Caco-2 (cell line): ENCODE measurements at regions not wholly inside any gene's neighbourhood (a gene's known extent, or its start where the extent isn't known, plus 50 kb on each side); places are given as distances from the start of the nearest gene placed in this dataset.
"Not testable (repeated sequence)": the region's sequence is repeated elsewhere in the genome, so short reads cannot be mapped to it uniquely, and the experiment has no call there.

Experiments
- BruUV-seq: library from RNA; stranded (reverse); fragments of 400-500 nt; replicated peaks from 2 replicates; lab custom pipeline; 2021; lab: Mats Ljungman, UMichigan
- CTCF ChIA-PET: fragments of 300-600 bp; sonication (Branson Sonifier 250); formaldehyde crosslinking; loops from one replicate; lab custom pipeline; 2022; ENCODE audit warnings: antibody characterized with exemption; lab: Charles Lee
- POLR2A ChIA-PET: fragments of 300-600 bp; sonication (Branson Sonifier 250); formaldehyde crosslinking; loops from one replicate; lab custom pipeline; 2022; ENCODE audit warnings: antibody characterized with exemption; lab: Charles Lee
- DNase-seq, 2 experiments: peaks; one replicate each; pipeline versions ENCODE4 v3.0.0 to v3.0.0-alpha.2; 2020 to 2022
- H3K27me3 ChIP-seq: replicated peaks from 2 replicates; pipeline ENCODE4 v1.6.0; 2011; ENCODE audit warnings: low read length; ENCODE audit not compliant: control insufficient read depth, insufficient read depth
- H3K36me3 ChIP-seq: 2 replicates; pipeline ENCODE4 v1.5.1; 2011; ENCODE audit warnings: low read length; ENCODE audit not compliant: control insufficient read depth, insufficient read depth
- H3K4me1 ChIP-seq: fragments of 250-450 bp; sonication (Bioruptor Pico); 2 replicates; pipeline ENCODE4 v1.5.1; 2020; ENCODE audit warnings: mild to moderate bottlenecking
- H3K4me3 ChIP-seq: 2 replicates; pipeline ENCODE4 v1.5.1; 2011; ENCODE audit warnings: low read depth, mild to moderate bottlenecking, control low read depth, low read length
- H3K9me3 ChIP-seq: fragments of 250-450 bp; sonication (Bioruptor Pico); 2 replicates; pipeline ENCODE4 v1.5.1; 2020; ENCODE audit warnings: mild to moderate bottlenecking, moderate library complexity
- H3K27ac Mint-ChIP-seq: one replicate; pipeline ENCODE4 v1.8.0; 2022; ENCODE audit warnings: mixed read lengths; ENCODE audit not compliant: unreplicated experiment
- H3K27me3 Mint-ChIP-seq: one replicate; pipeline ENCODE4 v1.8.0; 2022; ENCODE audit warnings: mixed read lengths; ENCODE audit not compliant: insufficient read depth, unreplicated experiment
- H3K36me3 Mint-ChIP-seq: one replicate; pipeline ENCODE4 v1.8.0; 2022; ENCODE audit warnings: mild to moderate bottlenecking, mixed read lengths; ENCODE audit not compliant: insufficient read depth, unreplicated experiment
- H3K4me1 Mint-ChIP-seq: one replicate; pipeline ENCODE4 v1.8.0; 2022; ENCODE audit warnings: low read depth, mixed read lengths; ENCODE audit not compliant: unreplicated experiment
- H3K4me3 Mint-ChIP-seq: one replicate; pipeline ENCODE4 v1.8.0; 2022; ENCODE audit warnings: mild to moderate bottlenecking, moderate library complexity, mixed read lengths; ENCODE audit not compliant: unreplicated experiment
- H3K9me3 Mint-ChIP-seq: one replicate; pipeline ENCODE4 v1.8.0; 2022; ENCODE audit warnings: mixed read lengths; ENCODE audit not compliant: unreplicated experiment
- intact Hi-C: fragments of 100-400 bp; cut with micrococcal nuclease; formaldehyde crosslinking; loops from one replicate; pipeline ENCODE4 v1.10.0; 2022; ENCODE audit not compliant: unreplicated experiment
- TF ChIP-seq, protein P1 (sequence below), 2 experiments: fragments of 200-600 bp in 1 of 2; IDR thresholded peaks; 1 replicate in 1 of 2; 2 replicates in 1 of 2; pipeline versions ENCODE4 v1.5.1 to v1.8.0; 2011 to 2022; ENCODE audit warnings: antibody characterized with exemption in 1 of 2, control low read depth in 1 of 2, inconsistent platforms in 1 of 2, low read depth in 1 of 2, low read length in 1 of 2, mild to moderate bottlenecking in 1 of 2, moderate library complexity in 1 of 2; ENCODE audit not compliant: insufficient read depth in 1 of 2, severe bottlenecking in 1 of 2, unreplicated experiment in 1 of 2

- TF ChIP-seq, protein P1, sequence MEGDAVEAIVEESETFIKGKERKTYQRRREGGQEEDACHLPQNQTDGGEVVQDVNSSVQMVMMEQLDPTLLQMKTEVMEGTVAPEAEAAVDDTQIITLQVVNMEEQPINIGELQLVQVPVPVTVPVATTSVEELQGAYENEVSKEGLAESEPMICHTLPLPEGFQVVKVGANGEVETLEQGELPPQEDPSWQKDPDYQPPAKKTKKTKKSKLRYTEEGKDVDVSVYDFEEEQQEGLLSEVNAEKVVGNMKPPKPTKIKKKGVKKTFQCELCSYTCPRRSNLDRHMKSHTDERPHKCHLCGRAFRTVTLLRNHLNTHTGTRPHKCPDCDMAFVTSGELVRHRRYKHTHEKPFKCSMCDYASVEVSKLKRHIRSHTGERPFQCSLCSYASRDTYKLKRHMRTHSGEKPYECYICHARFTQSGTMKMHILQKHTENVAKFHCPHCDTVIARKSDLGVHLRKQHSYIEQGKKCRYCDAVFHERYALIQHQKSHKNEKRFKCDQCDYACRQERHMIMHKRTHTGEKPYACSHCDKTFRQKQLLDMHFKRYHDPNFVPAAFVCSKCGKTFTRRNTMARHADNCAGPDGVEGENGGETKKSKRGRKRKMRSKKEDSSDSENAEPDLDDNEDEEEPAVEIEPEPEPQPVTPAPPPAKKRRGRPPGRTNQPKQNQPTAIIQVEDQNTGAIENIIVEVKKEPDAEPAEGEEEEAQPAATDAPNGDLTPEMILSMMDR (IDR thresholded peaks at IDR 0.05; ENCODE audit: insufficient read depth in 1 of 2, low read depth in 1 of 2, low read length in 1 of 2, severe bottlenecking in 1 of 2, unreplicated experiment in 1 of 2) = no peak
- Histone ChIP-seq H3K27me3 (no peaks in the 10 kb centered on the region), H3K4me3 (no peak overlapping the region), H3K36me3 (no peaks in the 10 kb centered on the region), H3K9me3 (no peaks in the 10 kb centered on the region), H3K4me1 (no peaks in the 10 kb centered on the region)
- Mint-ChIP-seq H3K9me3 (no peaks in the 10 kb centered on the region), H3K27ac (no peak overlapping the region), H3K27me3 (no peaks in the 10 kb centered on the region), H3K4me3 (no peak overlapping the region), H3K4me1 (no peaks in the 10 kb centered on the region), H3K36me3 (no peaks in the 10 kb centered on the region)
- ChIA-PET CTCF (no interaction called here), POLR2A (no interaction called here)
- peak in 1 of 2 experiments; percentile 23 for DNase-seq
- BruUV-seq = no TSS peak
- intact Hi-C loops = no loop called here
Measured at GRCh38 chr17:21772321-21772720, 80.0 kb downstream of the KCNJ18 start.

- H3K36me3 Mint-ChIP-seq, H3K4me1 Mint-ChIP-seq, H3K27me3 ChIP-seq, BruUV-seq, H3K9me3 ChIP-seq, DNase-seq, H3K9me3 Mint-ChIP-seq, H3K36me3 ChIP-seq, CTCF ChIA-PET, H3K27ac Mint-ChIP-seq, H3K27me3 Mint-ChIP-seq, POLR2A ChIA-PET, H3K4me3 Mint-ChIP-seq, H3K4me1 ChIP-seq, H3K4me3 ChIP-seq, intact Hi-C loops: not testable (repeated sequence)
Measured at GRCh38 chr17:21772991-21773713, 80.8 kb downstream of the KCNJ18 start.

DNA sequence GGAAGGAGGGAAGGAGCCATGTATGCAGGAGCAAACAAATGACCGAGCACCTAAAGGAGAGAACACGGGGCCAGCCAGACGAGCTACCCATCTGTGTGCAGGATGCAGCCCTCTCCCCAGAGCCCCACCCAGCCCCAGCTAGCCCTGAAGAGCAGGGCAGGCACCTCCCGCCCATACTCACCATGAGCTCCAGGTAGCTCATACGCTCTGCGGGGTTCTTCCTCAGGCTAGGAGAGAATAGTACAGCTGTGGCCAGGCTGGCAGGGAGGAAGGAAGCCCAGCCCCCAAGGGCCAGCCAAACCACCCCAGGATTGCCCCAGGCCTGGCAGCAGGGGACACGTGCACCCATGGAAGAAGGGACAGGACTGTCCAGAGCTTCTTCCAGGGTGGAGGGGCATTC lies 81.9 kb downstream of the KCNJ18 start:
- H3K36me3 ChIP-seq = no peaks in the 10 kb centered on the region
- no peaks in the 10 kb centered on the region for H3K4me1 ChIP-seq
- TF ChIP-seq, protein P1 (IDR thresholded peaks at IDR 0.05; ENCODE audit: insufficient read depth in 1 of 2, low read depth in 1 of 2, low read length in 1 of 2, severe bottlenecking in 1 of 2, unreplicated experiment in 1 of 2) = no peak
- ChIA-PET CTCF (no interaction called here), POLR2A (no interaction called here)
- no peaks in the 10 kb centered on the region for H3K27me3 ChIP-seq
- no peak for DNase-seq
- Mint-ChIP-seq H3K9me3 (no peaks in the 10 kb centered on the region), H3K27ac (no peak overlapping the region), H3K4me3 (no peak overlapping the region), H3K4me1 (no peaks in the 10 kb centered on the region), H3K27me3 (no peaks in the 10 kb centered on the region), H3K36me3 (no peaks in the 10 kb centered on the region)
- intact Hi-C loops = no loop called here
- no TSS peak for BruUV-seq
- H3K9me3 ChIP-seq = no peaks in the 10 kb centered on the region
- no peak overlapping the region for H3K4me3 ChIP-seq

- H3K9me3 ChIP-seq, H3K9me3 Mint-ChIP-seq, BruUV-seq, POLR2A ChIA-PET, DNase-seq, H3K27me3 Mint-ChIP-seq, intact Hi-C loops, H3K27me3 ChIP-seq, CTCF ChIA-PET, H3K27ac Mint-ChIP-seq, H3K4me1 Mint-ChIP-seq, H3K36me3 ChIP-seq, H3K36me3 Mint-ChIP-seq, H3K4me3 ChIP-seq, H3K4me3 Mint-ChIP-seq, H3K4me1 ChIP-seq: not testable (repeated sequence)
Measured at GRCh38 chr17:21775566-21775965, 83.2 kb downstream of the KCNJ18 start.

DNA sequence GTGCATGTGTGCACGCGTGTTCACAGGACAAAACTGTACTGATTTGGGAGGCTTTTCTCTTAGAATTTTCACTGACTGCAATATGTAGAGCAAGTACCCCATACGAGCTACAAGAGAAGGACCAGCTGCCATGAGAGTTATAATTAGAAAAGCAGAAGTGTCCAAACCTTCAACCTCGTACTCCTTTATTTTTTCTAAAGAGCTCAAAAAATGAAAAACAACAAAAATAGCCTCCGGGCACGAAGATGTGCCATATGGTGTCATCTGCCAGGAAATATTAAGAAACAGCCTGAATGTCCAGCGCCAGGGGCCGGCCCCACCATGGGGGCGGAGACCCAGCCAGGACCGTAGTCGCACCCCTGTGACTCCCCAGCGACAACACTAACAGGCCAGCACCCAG lies 84.6 kb downstream of the KCNJ18 start:
- DNase-seq, H3K9me3 Mint-ChIP-seq, H3K27me3 Mint-ChIP-seq, H3K27ac Mint-ChIP-seq, H3K4me1 ChIP-seq, H3K36me3 ChIP-seq, H3K4me3 Mint-ChIP-seq, POLR2A ChIA-PET, BruUV-seq, H3K9me3 ChIP-seq, intact Hi-C loops, H3K36me3 Mint-ChIP-seq, H3K4me1 Mint-ChIP-seq, H3K27me3 ChIP-seq, H3K4me3 ChIP-seq, CTCF ChIA-PET: not testable (repeated sequence)

DNA sequence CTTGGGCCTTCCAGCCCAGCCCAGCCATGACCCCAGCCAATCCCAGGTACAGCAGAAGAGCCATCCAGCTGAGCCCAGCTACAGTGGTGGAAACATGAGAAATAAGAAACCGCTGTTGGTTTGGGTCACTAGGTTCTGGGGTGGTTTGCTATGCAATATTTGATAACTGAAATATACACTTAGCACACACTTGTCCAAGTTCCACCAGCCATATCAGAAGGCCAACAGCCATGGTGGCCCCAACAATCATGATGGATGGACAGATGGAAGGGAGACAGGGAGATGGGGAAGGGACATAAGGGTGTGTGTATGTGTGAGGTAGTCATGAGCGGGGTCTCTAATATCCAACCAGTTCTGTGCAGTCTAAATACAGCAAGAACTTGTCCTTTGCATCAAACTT lies 86.5 kb downstream of the KCNJ18 start:
- DNase-seq, CTCF ChIA-PET, POLR2A ChIA-PET, BruUV-seq, H3K9me3 ChIP-seq, H3K4me3 Mint-ChIP-seq, H3K4me1 ChIP-seq, H3K36me3 ChIP-seq, H3K9me3 Mint-ChIP-seq, H3K27ac Mint-ChIP-seq, intact Hi-C loops, H3K4me1 Mint-ChIP-seq, H3K27me3 Mint-ChIP-seq, H3K36me3 Mint-ChIP-seq, H3K4me3 ChIP-seq, H3K27me3 ChIP-seq: not testable (repeated sequence)
